ENCODE measurements at regions not wholly inside any gene's neighbourhood (a gene's known extent, or its start where the extent isn't known, plus 50 kb on each side); places are given as distances from the start of the nearest gene placed in this dataset.
"Not testable (repeated sequence)": the region's sequence is repeated elsewhere in the genome, so short reads cannot be mapped to it uniquely, and the experiment has no call there.

DNA sequence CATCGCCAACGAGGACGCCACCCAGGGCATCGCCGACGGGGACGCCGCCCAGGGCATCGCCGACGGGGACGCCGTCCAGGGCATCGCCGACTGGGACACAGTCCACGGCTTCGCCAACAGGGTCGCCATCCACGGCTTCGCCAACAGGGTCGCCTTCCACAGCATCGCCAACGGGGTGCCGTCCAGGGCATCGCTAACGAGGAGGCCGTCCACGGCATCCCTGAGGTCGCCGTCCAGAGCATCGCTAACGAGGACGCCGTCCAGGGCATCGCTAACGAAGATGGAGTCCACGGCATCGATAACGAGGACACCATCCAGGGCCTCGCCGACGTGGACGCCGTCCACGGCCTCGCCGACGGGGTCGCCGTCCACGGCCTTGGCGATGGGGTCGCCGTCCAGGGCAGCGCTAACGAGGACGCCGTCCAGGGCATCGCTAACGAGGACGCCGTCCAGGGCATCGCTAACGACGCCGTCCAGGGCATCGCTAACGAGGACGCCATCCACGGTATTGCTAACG, 947.8 kb downstream of the TUBA3C start:
- H4K20me1 ChIP-seq (ENCODE audit: low read depth, low read length), result no peaks in the 10 kb centered on the region
- no peak overlapping the region for H3K9ac ChIP-seq (ENCODE audit: low read length)
- H3K9me2 ChIP-seq (replicated peaks; ENCODE audit: insufficient read depth, low read length), result no peaks in the 10 kb centered on the region
- no peaks in the 10 kb centered on the region for H3K9me3 ChIP-seq (ENCODE audit: insufficient read depth, low read length)
- no peaks in the 10 kb centered on the region for H3K36me3 ChIP-seq (ENCODE audit: low read length)
- no peak overlapping the region for H3K27ac ChIP-seq (ENCODE audit: low read depth, low read length)
- H3K79me2 ChIP-seq (ENCODE audit: insufficient read depth, low read length), result no peaks in the 10 kb centered on the region
- H3K4me2 ChIP-seq (ENCODE audit: low read depth, low read length, poor library complexity, severe bottlenecking), result no peak overlapping the region
- TF ChIP-seq, protein P1, sequence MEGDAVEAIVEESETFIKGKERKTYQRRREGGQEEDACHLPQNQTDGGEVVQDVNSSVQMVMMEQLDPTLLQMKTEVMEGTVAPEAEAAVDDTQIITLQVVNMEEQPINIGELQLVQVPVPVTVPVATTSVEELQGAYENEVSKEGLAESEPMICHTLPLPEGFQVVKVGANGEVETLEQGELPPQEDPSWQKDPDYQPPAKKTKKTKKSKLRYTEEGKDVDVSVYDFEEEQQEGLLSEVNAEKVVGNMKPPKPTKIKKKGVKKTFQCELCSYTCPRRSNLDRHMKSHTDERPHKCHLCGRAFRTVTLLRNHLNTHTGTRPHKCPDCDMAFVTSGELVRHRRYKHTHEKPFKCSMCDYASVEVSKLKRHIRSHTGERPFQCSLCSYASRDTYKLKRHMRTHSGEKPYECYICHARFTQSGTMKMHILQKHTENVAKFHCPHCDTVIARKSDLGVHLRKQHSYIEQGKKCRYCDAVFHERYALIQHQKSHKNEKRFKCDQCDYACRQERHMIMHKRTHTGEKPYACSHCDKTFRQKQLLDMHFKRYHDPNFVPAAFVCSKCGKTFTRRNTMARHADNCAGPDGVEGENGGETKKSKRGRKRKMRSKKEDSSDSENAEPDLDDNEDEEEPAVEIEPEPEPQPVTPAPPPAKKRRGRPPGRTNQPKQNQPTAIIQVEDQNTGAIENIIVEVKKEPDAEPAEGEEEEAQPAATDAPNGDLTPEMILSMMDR (IDR thresholded peaks at IDR 0.05; ENCODE audit: insufficient read depth, low read length, poor library complexity, severe bottlenecking), result no peak
- no peak for TF ChIP-seq EZH2phosphoT487 (conservative IDR thresholded peaks at IDR 0.05; ENCODE audit: low read length)
- H3K27me3 ChIP-seq (ENCODE audit: low read length), result no peaks in the 10 kb centered on the region
- H3F3A ChIP-seq (ENCODE audit: insufficient read depth), result no peaks in the 10 kb centered on the region
- no peak overlapping the region for H3K4me3 ChIP-seq (ENCODE audit: insufficient read depth, low read length, poor library complexity, severe bottlenecking)
- no peak overlapping the region for H2AFZ ChIP-seq (ENCODE audit: low read depth, low read length, severe bottlenecking)

DNA sequence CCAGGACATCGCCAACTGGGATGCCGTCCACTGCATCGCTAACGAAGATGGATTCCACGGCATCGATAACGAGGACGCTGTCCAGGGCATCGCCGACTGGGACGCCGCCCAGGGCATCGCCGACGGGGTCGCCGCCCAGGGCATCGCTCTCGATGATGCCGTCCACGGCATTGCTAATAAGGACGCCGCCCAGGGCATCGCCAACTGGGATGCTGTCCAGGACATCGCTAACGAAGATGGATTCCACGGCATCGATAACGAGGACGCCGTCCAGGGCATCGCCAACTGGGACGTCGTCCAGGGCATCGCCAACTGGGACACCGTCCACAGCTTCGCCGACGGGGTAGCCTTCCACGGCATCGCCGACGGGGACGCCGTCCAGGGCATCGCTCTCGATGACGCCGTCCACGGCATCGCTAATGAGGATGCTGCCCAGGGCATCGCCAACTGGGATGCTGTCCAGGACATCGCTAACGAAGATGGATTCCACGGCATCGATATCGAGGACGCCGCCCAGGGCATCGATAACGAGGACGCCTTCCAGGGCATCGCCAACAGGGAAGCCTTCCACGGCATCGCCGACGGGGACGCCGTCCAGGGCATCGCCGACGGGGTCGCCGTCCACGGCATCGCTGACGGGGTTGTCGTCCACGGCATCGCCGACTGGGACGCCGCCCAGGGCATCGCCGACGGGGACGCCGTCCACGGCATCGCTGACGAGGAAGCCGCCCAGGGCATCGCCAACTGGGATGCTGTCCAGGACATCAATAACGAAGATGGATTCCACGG, 948.4 kb downstream of the TUBA3C start:
- Histone ChIP-seq H3K9me2 (replicated peaks; ENCODE audit: insufficient read depth, low read length) (no peaks in the 10 kb centered on the region), H4K20me1 (ENCODE audit: low read depth, low read length) (no peaks in the 10 kb centered on the region), H3K79me2 (ENCODE audit: insufficient read depth, low read length) (no peaks in the 10 kb centered on the region), H2AFZ (ENCODE audit: low read depth, low read length, severe bottlenecking) (no peak overlapping the region), H3K36me3 (ENCODE audit: low read length) (no peaks in the 10 kb centered on the region), H3K9me3 (ENCODE audit: insufficient read depth, low read length) (no peaks in the 10 kb centered on the region), H3K27ac (ENCODE audit: low read depth, low read length) (no peak overlapping the region), H3K4me3 (ENCODE audit: insufficient read depth, low read length, poor library complexity, severe bottlenecking) (no peak overlapping the region), H3K4me2 (ENCODE audit: low read depth, low read length, poor library complexity, severe bottlenecking) (no peak overlapping the region), H3K9ac (ENCODE audit: low read length) (no peak overlapping the region), H3F3A (ENCODE audit: insufficient read depth) (no peaks in the 10 kb centered on the region), H3K27me3 (ENCODE audit: low read length) (no peaks in the 10 kb centered on the region)
- TF ChIP-seq, protein P1 (IDR thresholded peaks at IDR 0.05; ENCODE audit: insufficient read depth, low read length, poor library complexity, severe bottlenecking), result no peak
- no peak for TF ChIP-seq EZH2phosphoT487 (conservative IDR thresholded peaks at IDR 0.05; ENCODE audit: low read length)

DNA sequence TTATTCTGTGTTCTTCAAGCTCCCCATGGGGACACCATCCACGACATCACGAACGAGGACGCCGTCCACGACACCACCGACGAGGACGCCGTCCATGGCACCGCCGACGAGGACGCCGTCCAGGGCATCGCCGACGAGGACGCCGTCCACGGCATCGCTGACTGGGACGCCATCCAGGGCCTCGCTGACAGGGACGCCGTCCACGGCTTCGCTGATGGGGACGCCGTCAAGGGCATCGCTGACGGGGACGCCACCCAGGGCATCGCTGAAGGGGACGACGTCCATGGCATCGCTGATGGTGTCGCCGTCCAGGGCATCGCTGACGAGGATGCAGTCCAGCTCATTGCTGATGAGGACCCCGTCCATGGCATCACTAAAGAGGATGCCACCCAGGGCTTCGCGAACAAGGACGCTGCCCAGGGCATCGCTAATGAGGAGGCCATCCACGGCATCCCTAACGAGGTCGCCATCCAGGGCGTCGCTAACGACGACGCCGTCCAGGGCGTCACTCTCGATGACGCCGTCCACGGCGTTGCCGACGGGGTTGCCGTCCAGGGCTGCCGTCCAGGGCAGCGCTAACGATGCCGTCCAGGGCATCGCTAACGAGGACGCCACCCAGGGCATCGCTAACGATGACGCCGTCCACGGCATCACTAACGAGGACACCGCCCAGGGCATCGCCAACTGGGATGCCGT, 949.2 kb downstream of the TUBA3C start:
- Histone ChIP-seq H3F3A (ENCODE audit: insufficient read depth) (no peaks in the 10 kb centered on the region), H3K27ac (ENCODE audit: low read depth, low read length) (no peak overlapping the region), H3K9me2 (replicated peaks; ENCODE audit: insufficient read depth, low read length) (no peaks in the 10 kb centered on the region), H4K20me1 (ENCODE audit: low read depth, low read length) (no peaks in the 10 kb centered on the region), H3K9ac (ENCODE audit: low read length) (no peak overlapping the region), H3K36me3 (ENCODE audit: low read length) (no peaks in the 10 kb centered on the region), H2AFZ (ENCODE audit: low read depth, low read length, severe bottlenecking) (no peak overlapping the region), H3K4me3 (ENCODE audit: insufficient read depth, low read length, poor library complexity, severe bottlenecking) (no peak overlapping the region), H3K9me3 (ENCODE audit: insufficient read depth, low read length) (no peaks in the 10 kb centered on the region), H3K27me3 (ENCODE audit: low read length) (no peaks in the 10 kb centered on the region), H3K79me2 (ENCODE audit: insufficient read depth, low read length) (no peaks in the 10 kb centered on the region), H3K4me2 (ENCODE audit: low read depth, low read length, poor library complexity, severe bottlenecking) (no peak overlapping the region)
- TF ChIP-seq EZH2phosphoT487 (conservative IDR thresholded peaks at IDR 0.05; ENCODE audit: low read length), result no peak
- TF ChIP-seq, protein P1 (IDR thresholded peaks at IDR 0.05; ENCODE audit: insufficient read depth, low read length, poor library complexity, severe bottlenecking), result no peak

DNA sequence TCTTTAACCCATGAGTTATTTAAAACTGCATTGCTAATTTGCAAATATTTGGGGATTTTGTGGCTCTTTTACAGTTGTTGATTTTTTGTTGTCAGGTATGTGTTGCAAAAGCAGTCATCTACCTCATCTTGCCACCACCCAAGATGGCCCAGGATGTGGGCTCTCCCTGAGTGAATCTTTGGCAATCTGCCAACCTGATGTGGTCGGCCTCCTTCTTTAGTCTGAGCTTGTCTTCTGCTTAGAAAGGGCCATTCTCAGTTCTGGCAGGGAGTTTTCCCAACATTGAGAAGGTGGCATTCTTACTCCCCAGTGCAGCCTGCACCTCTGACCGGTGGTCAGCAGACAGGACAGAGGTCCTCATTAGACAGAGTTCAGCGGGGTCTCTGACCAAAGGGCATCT, 957.2 kb downstream of the TUBA3C start:
- not testable (repeated sequence) for H4K20me1 ChIP-seq (ENCODE audit: low read depth, low read length); H3K4me3 ChIP-seq (ENCODE audit: insufficient read depth, low read length, poor library complexity, severe bottlenecking); H3K27ac ChIP-seq (ENCODE audit: low read depth, low read length); H3K9me3 ChIP-seq (ENCODE audit: insufficient read depth, low read length); H3K27me3 ChIP-seq (ENCODE audit: low read length); H3K9ac ChIP-seq (ENCODE audit: low read length); H3K9me2 ChIP-seq (replicated peaks; ENCODE audit: insufficient read depth, low read length); H3K36me3 ChIP-seq (ENCODE audit: low read length); H3F3A ChIP-seq (ENCODE audit: insufficient read depth); H2AFZ ChIP-seq (ENCODE audit: low read depth, low read length, severe bottlenecking); H3K79me2 ChIP-seq (ENCODE audit: insufficient read depth, low read length); H3K4me2 ChIP-seq (ENCODE audit: low read depth, low read length, poor library complexity, severe bottlenecking)

DNA sequence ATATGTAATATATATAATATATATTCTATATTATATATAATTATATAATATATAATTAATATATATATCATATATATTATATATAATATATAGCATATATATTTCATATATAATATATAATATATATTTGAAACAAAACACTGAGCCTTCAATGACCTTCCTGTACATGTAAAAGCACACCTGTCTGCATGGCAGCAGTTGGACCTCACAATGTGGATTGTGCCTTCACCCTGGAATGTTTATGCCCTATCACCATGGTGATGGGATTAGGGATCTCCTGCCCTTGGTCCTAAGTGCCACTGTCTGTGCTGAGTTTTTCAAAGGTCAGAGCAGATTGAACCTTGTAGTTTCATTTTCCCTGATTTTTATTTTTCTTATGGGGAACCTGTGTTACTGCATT, 966.9 kb downstream of the TUBA3C start:
- not testable (repeated sequence) for H3F3A ChIP-seq (ENCODE audit: insufficient read depth); H3K4me2 ChIP-seq (ENCODE audit: low read depth, low read length, poor library complexity, severe bottlenecking); H3K9me2 ChIP-seq (replicated peaks; ENCODE audit: insufficient read depth, low read length); H3K27me3 ChIP-seq (ENCODE audit: low read length); H3K9me3 ChIP-seq (ENCODE audit: insufficient read depth, low read length); H3K79me2 ChIP-seq (ENCODE audit: insufficient read depth, low read length); H3K36me3 ChIP-seq (ENCODE audit: low read length); H3K9ac ChIP-seq (ENCODE audit: low read length); H4K20me1 ChIP-seq (ENCODE audit: low read depth, low read length); H2AFZ ChIP-seq (ENCODE audit: low read depth, low read length, severe bottlenecking); H3K4me3 ChIP-seq (ENCODE audit: insufficient read depth, low read length, poor library complexity, severe bottlenecking); H3K27ac ChIP-seq (ENCODE audit: low read depth, low read length)
